ENCODE measurements at regions not wholly inside any gene's neighbourhood (a gene's known extent, or its start where the extent isn't known, plus 50 kb on each side); places are given as distances from the start of the nearest gene placed in this dataset.
"Not testable (repeated sequence)": the region's sequence is repeated elsewhere in the genome, so short reads cannot be mapped to it uniquely, and the experiment has no call there.

GRCh38 chr12:23221926-23222325 lies 597.0 kb downstream of the ETNK1 start:
- Histone ChIP-seq H3K4me1 (ENCODE audit: control insufficient read depth, low read depth, low read length) (no peaks in the 10 kb centered on the region), H3K27ac (ENCODE audit: low read length) (no peak overlapping the region), H3K4me3 (ENCODE audit: low read length) (no peak overlapping the region), H3K9me3 (ENCODE audit: control insufficient read depth, low read depth, low read length) (no peaks in the 10 kb centered on the region), H3K27me3 (ENCODE audit: control insufficient read depth, insufficient read depth, low read length) (no peaks in the 10 kb centered on the region), H3K36me3 (ENCODE audit: control insufficient read depth, low read depth, low read length) (no peaks in the 10 kb centered on the region), H3K9ac (ENCODE audit: low read length) (no peak overlapping the region)

DNA sequence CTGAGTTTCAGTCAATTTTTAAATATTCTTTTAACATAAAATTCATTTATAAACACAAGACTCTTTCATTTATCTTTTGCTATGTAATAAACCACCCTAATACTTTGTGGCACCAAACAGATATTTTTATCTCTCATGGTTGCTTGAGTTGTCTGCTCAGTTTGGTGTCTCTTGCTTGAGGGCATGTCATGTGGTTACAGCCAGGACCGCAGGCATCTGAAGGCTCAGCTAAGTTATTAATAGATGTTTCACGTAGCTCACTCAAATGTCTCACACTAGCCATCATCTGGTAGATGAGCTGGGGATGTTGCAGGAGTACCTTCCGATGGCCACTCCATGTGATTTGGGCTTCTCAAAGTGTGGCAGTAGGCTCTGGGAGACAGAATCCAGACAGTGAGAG lies 597.8 kb downstream of the ETNK1 start:
- Histone ChIP-seq H3K4me1 (ENCODE audit: control insufficient read depth, low read depth, low read length) (no peaks in the 10 kb centered on the region), H3K9ac (ENCODE audit: low read length) (no peak overlapping the region), H3K27me3 (ENCODE audit: control insufficient read depth, insufficient read depth, low read length) (no peaks in the 10 kb centered on the region), H3K36me3 (ENCODE audit: control insufficient read depth, low read depth, low read length) (no peaks in the 10 kb centered on the region), H3K27ac (ENCODE audit: low read length) (no peak overlapping the region), H3K4me3 (ENCODE audit: low read length) (no peak overlapping the region), H3K9me3 (ENCODE audit: control insufficient read depth, low read depth, low read length) (no peaks in the 10 kb centered on the region)

- Histone ChIP-seq H3K9me3 (ENCODE audit: control insufficient read depth, low read depth, low read length) (no peaks in the 10 kb centered on the region), H3K36me3 (ENCODE audit: control insufficient read depth, low read depth, low read length) (no peaks in the 10 kb centered on the region), H3K27ac (ENCODE audit: low read length) (no peak overlapping the region), H3K9ac (ENCODE audit: low read length) (no peak overlapping the region), H3K27me3 (ENCODE audit: control insufficient read depth, insufficient read depth, low read length) (no peaks in the 10 kb centered on the region), H3K4me1 (ENCODE audit: control insufficient read depth, low read depth, low read length) (no peaks in the 10 kb centered on the region), H3K4me3 (ENCODE audit: low read length) (no peak overlapping the region)
Measured at GRCh38 chr12:23228101-23228500, 603.1 kb downstream of the ETNK1 start.

- peaks cover 5% of the 10 kb centered on the region for H3K4me1 ChIP-seq (ENCODE audit: control insufficient read depth, low read depth, low read length)
- H3K27ac ChIP-seq (ENCODE audit: low read length): no peak overlapping the region
- no peaks in the 10 kb centered on the region for H3K27me3 ChIP-seq (ENCODE audit: control insufficient read depth, insufficient read depth, low read length)
- H3K4me3 ChIP-seq (ENCODE audit: low read length): no peak overlapping the region
- H3K9me3 ChIP-seq (ENCODE audit: control insufficient read depth, low read depth, low read length): no peaks in the 10 kb centered on the region
- no peak overlapping the region for H3K9ac ChIP-seq (ENCODE audit: low read length)
- H3K36me3 ChIP-seq (ENCODE audit: control insufficient read depth, low read depth, low read length): no peaks in the 10 kb centered on the region
Measured at GRCh38 chr12:23230899-23231298, 605.9 kb downstream of the ETNK1 start.

DNA sequence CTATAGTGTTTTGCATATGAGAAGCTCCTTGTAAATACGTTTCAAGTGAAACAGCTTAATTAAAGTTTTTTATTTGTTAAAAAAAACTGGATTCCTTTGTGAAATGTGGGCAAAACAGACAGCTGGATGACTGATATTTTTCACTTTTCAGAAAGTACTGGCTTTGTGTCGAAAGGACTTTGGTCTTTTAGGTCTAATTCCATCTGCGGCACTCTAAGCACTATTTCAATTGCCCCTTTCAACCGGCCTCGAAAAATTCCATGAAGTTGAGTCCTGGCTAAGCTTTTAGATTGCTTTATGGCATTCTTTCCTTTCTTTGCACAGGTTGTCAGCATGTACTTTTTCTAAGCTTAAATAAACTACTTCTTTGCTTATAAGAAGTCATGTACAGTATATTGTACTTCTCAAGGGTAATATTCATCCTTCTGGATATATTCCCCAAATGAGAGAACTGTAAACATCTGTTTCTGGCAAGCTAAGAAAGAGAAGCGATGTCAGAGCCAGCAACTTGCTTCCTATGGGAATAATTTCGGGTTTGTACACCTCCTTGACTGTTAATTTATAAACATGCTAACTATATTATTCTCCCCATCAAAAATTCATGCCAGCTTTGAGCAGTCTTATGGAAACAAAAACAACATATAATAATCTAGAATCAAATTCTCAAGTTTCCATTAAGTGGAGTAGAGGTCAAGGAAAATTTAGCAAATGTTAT lies 611.3 kb downstream of the ETNK1 start:
- Histone ChIP-seq H3K9ac (ENCODE audit: low read length) (no peak overlapping the region), H3K27ac (ENCODE audit: low read length) (no peak overlapping the region), H3K4me1 (ENCODE audit: control insufficient read depth, low read depth, low read length) (peaks cover 6% of the 10 kb centered on the region), H3K9me3 (ENCODE audit: control insufficient read depth, low read depth, low read length) (no peaks in the 10 kb centered on the region), H3K36me3 (ENCODE audit: control insufficient read depth, low read depth, low read length) (no peaks in the 10 kb centered on the region), H3K27me3 (ENCODE audit: control insufficient read depth, insufficient read depth, low read length) (no peaks in the 10 kb centered on the region), H3K4me3 (ENCODE audit: low read length) (no peak overlapping the region)

DNA sequence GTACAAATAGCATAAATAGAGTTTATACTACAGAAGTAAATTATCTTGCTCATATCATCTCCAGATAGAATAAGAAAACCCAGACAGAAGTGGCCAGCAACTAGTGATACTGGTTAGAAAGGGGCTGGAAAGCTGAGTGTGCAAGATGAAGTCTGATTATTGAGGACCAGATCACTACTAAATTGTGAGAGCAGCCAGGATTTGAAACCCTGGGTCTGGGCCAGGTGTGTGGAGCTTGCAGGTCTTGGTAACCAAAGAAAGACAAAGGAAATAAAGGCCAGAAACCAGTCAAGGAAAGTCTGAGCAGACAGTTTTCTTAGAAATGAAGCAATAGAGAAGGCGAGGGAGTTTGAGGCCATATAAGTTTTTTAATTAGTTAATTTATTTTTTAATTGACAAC lies 611.8 kb downstream of the ETNK1 start:
- Histone ChIP-seq H3K9ac (ENCODE audit: low read length) (no peak overlapping the region), H3K27ac (ENCODE audit: low read length) (no peak overlapping the region), H3K9me3 (ENCODE audit: control insufficient read depth, low read depth, low read length) (no peaks in the 10 kb centered on the region), H3K4me3 (ENCODE audit: low read length) (no peak overlapping the region), H3K27me3 (ENCODE audit: control insufficient read depth, insufficient read depth, low read length) (no peaks in the 10 kb centered on the region), H3K36me3 (ENCODE audit: control insufficient read depth, low read depth, low read length) (no peaks in the 10 kb centered on the region), H3K4me1 (ENCODE audit: control insufficient read depth, low read depth, low read length) (peaks cover 6% of the 10 kb centered on the region)

DNA sequence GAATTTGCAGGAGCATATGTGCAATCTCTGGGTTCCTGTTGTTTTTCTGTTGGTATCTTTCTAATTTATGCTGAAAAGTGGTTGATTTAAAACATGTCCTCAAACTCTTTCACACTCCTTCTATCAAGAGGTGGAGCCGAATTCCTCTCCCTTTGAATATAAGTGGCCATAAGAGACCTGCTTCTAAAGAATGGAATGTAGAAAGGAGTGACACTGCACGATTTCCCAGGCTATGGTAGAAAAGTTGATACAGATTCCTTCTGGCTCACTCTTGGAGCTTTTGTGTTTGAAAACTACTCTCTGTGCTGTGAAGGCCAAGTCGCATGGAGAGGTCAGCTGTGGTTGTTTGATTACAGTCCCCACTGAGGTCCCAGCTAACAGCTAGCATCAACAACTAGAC lies 613.2 kb downstream of the ETNK1 start:
- Histone ChIP-seq H3K9ac (ENCODE audit: low read length) (no peak overlapping the region), H3K27ac (ENCODE audit: low read length) (no peak overlapping the region), H3K9me3 (ENCODE audit: control insufficient read depth, low read depth, low read length) (no peaks in the 10 kb centered on the region), H3K4me3 (ENCODE audit: low read length) (no peak overlapping the region), H3K4me1 (ENCODE audit: control insufficient read depth, low read depth, low read length) (peaks cover 6% of the 10 kb centered on the region), H3K27me3 (ENCODE audit: control insufficient read depth, insufficient read depth, low read length) (no peaks in the 10 kb centered on the region), H3K36me3 (ENCODE audit: control insufficient read depth, low read depth, low read length) (no peaks in the 10 kb centered on the region)

- Histone ChIP-seq H3K4me3 (ENCODE audit: low read length) (no peak overlapping the region), H3K4me1 (ENCODE audit: control insufficient read depth, low read depth, low read length) (peaks cover 6% of the 10 kb centered on the region), H3K27ac (ENCODE audit: low read length) (no peak overlapping the region), H3K9me3 (ENCODE audit: control insufficient read depth, low read depth, low read length) (no peaks in the 10 kb centered on the region), H3K27me3 (ENCODE audit: control insufficient read depth, insufficient read depth, low read length) (no peaks in the 10 kb centered on the region), H3K36me3 (ENCODE audit: control insufficient read depth, low read depth, low read length) (no peaks in the 10 kb centered on the region), H3K9ac (ENCODE audit: low read length) (no peak overlapping the region)
Measured at GRCh38 chr12:23238957-23239356, 614.0 kb downstream of the ETNK1 start.

DNA sequence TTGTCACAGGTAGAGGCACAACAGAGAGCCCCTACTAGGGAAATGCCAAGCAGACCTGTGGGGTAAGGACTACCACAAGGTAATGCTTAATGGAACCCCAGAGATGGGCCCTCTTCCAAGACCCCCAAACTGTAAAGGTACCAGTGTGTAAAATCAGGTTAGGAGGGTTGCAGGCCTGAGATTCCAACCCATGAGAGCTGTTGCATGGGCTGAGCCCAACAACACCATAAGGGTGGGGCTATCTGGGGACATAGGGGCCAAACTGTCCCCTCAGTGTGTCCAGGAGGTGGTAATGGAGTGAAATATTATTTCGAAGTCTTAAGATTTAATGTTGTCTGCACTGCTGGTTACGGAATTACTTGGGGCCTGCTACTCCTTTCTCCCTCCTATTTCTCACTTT lies 620.2 kb downstream of the ETNK1 start:
- Histone ChIP-seq H3K36me3 (ENCODE audit: control insufficient read depth, low read depth, low read length) (no peaks in the 10 kb centered on the region), H3K9me3 (ENCODE audit: control insufficient read depth, low read depth, low read length) (no peaks in the 10 kb centered on the region), H3K27me3 (ENCODE audit: control insufficient read depth, insufficient read depth, low read length) (no peaks in the 10 kb centered on the region), H3K27ac (ENCODE audit: low read length) (no peak overlapping the region), H3K4me1 (ENCODE audit: control insufficient read depth, low read depth, low read length) (no peaks in the 10 kb centered on the region), H3K9ac (ENCODE audit: low read length) (no peak overlapping the region), H3K4me3 (ENCODE audit: low read length) (no peak overlapping the region)

- Histone ChIP-seq H3K9ac (ENCODE audit: low read length) (no peak overlapping the region), H3K4me1 (ENCODE audit: control insufficient read depth, low read depth, low read length) (no peaks in the 10 kb centered on the region), H3K27me3 (ENCODE audit: control insufficient read depth, insufficient read depth, low read length) (no peaks in the 10 kb centered on the region), H3K36me3 (ENCODE audit: control insufficient read depth, low read depth, low read length) (no peaks in the 10 kb centered on the region), H3K9me3 (ENCODE audit: control insufficient read depth, low read depth, low read length) (no peaks in the 10 kb centered on the region), H3K4me3 (ENCODE audit: low read length) (no peak overlapping the region), H3K27ac (ENCODE audit: low read length) (no peak overlapping the region)
Measured at GRCh38 chr12:23253191-23253590, 628.2 kb downstream of the ETNK1 start.

- H3K27ac ChIP-seq (ENCODE audit: low read length); H3K9ac ChIP-seq (ENCODE audit: low read length); H3K4me3 ChIP-seq (ENCODE audit: low read length); H3K4me1 ChIP-seq (ENCODE audit: control insufficient read depth, low read depth, low read length); H3K27me3 ChIP-seq (ENCODE audit: control insufficient read depth, insufficient read depth, low read length); H3K9me3 ChIP-seq (ENCODE audit: control insufficient read depth, low read depth, low read length); H3K36me3 ChIP-seq (ENCODE audit: control insufficient read depth, low read depth, low read length): not testable (repeated sequence)
Measured at GRCh38 chr12:23253910-23254309, 628.9 kb downstream of the ETNK1 start.

DNA sequence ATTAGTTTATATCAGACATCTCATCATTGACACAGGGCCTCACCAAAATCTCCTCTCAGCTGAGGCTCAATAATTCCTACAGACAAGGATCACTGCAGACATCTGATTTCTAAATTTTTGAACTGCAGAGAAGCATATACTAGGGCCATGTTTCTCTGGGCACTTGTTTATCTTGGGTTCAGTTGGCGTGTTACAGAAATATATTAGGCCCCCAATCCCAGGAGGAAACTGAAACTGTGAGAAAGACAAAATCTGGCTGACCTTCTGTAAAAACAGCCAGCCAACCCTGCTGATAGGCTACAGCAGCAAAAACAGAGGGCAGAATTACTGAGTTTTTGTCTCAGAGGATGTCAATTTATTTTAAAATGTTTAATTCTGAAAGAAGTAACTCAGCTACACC lies 634.6 kb downstream of the ETNK1 start:
- no peak overlapping the region for H3K4me3 ChIP-seq (ENCODE audit: low read length)
- H3K27me3 ChIP-seq (ENCODE audit: control insufficient read depth, insufficient read depth, low read length): no peaks in the 10 kb centered on the region
- H3K4me1 ChIP-seq (ENCODE audit: control insufficient read depth, low read depth, low read length): no peaks in the 10 kb centered on the region
- H3K36me3 ChIP-seq (ENCODE audit: control insufficient read depth, low read depth, low read length): no peaks in the 10 kb centered on the region
- H3K9ac ChIP-seq (ENCODE audit: low read length): no peak overlapping the region
- H3K27ac ChIP-seq (ENCODE audit: low read length): no peak overlapping the region
- no peaks in the 10 kb centered on the region for H3K9me3 ChIP-seq (ENCODE audit: control insufficient read depth, low read depth, low read length)

All from iPS-18a (cell line).